ENCODE measurements at regions not wholly inside any gene's neighbourhood (a gene's known extent, or its start where the extent isn't known, plus 50 kb on each side); places are given as distances from the start of the nearest gene placed in this dataset.
"Not testable (repeated sequence)": the region's sequence is repeated elsewhere in the genome, so short reads cannot be mapped to it uniquely, and the experiment has no call there.

DNA sequence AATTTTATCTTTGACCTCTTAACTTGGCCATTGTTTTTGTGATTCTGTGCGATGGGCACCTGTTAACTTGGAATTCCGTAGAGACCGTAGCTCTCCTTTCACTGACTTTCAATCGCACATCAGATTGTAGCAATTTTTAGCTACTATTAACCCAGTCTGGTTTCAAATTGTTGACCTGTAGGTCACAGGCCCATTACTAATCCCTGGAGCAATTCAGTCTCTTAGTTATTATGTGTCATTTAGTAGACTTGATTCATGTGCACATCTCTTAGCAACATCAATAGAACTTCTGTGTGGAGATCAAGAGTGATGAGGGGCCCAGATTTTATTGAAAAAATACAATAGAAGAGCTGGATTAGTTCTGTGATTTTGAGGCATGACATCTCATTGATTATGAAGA lies 549.6 kb upstream of the SLC10A2 start:
- in situ Hi-C loops (cut with HindIII; ENCODE audit: low sequenced_read_pairs), result no loop called here

- in situ Hi-C loops (cut with HindIII; ENCODE audit: low sequenced_read_pairs), result no loop called here
Observed at GRCh38 chr13:103614761-103615160, 548.5 kb upstream of the SLC10A2 start.

GRCh38 chr13:103607995-103608394 lies 541.8 kb upstream of the SLC10A2 start:
- in situ Hi-C loops (cut with HindIII; ENCODE audit: low sequenced_read_pairs), result no loop called here

DNA sequence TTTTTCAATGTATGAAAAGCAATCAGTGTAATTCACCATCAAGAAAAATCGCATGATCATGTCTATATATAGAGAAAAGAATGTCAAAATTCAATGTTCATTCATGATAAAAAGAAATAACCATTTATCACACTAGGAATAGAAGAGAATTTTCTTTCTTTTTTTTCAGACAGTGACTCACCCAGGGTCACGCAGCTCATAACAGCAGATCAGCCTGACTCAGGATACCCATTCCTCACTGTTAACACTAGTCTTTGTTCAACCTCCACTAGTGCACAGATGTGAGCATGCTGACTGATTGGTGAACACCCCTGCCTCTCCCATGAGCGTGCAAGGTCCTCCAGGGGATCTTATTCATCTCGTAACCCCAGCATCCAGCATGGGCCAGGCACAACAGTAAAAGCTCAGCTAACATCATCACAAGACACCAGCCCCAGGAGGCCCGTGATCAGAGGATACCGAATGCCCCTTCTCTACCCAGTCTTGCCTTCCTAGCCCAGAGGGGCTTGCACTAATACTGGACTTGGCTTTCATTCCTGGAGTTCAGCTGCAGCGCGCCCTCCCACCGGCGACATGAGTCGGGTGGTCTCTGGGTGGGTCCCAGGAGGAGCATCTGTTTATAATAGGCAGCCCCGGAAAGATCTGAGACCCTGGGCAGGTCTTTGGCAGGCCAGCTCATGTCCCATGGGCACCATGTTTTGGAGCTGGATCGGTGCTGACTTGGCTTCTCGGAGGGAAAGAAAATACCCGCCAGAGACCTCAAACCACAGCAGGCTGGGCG lies 539.5 kb upstream of the SLC10A2 start:
- in situ Hi-C loops (cut with HindIII; ENCODE audit: low sequenced_read_pairs), result no loop called here

GRCh38 chr13:103599870-103600269 lies 533.7 kb upstream of the SLC10A2 start:
- in situ Hi-C loops (cut with HindIII; ENCODE audit: low sequenced_read_pairs), result not testable (repeated sequence)

DNA sequence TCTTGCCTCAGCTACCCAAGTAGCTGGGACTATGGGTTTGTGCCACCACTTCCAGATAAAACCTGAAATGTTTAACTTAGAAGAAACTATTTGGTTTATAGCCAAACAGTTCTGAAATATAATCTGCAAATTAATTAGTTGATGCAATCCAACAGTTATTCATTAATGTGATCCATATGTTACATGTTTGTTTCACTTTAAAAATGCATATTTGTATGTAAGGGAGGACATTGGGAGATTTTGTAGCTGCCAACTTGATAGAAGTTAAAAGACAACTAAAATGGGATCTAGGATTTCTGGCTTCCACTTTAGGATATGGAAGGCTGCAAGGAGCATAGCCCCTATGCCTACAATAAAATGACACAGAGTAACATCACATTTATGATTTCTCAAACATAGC lies 532.5 kb upstream of the SLC10A2 start:
- in situ Hi-C loops (cut with HindIII; ENCODE audit: low sequenced_read_pairs), result no loop called here

DNA sequence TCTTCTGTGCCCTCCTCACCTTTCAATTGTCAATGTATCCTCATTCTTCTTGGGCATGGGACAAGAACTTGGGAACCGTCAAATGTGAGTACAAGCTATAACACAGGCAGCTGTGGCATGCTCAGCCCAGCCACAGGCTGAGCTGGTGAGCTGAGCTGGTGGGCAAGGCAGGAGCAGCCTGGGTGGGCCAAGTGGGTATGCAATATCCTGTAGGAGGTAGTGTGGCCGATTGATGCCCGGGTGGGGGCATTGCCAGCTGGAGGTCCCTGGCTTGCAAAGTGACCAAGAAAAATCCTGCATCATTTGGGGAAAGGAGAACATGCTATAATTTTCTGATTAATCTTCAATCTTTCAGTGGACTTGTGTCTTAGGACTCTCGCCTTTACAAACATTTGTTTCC lies 507.2 kb upstream of the SLC10A2 start:
- in situ Hi-C loops (cut with HindIII; ENCODE audit: low sequenced_read_pairs), result no loop called here

- in situ Hi-C loops (cut with HindIII; ENCODE audit: low sequenced_read_pairs), result no loop called here
Observed at GRCh38 chr13:103568314-103568713, 502.1 kb upstream of the SLC10A2 start.

DNA sequence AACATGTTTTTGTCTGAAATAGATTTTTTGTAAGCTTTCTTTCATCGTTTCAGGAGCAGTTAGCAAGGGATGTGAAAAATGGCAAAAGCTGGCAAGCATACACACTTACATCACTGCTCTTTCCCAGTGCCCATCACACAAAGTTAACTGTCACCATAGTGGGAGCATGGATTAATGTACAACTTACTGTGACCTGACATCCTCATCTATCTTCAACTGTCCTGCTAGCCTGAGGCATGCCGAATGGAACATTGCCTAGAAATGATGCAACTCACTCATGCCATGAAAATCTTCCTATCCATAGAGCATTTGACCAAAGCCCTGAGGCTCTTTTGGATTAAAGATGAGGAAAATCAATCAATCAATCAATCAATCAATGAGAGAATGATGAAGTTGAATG lies 491.7 kb upstream of the SLC10A2 start:
- in situ Hi-C loops (cut with HindIII; ENCODE audit: low sequenced_read_pairs), result no loop called here

GRCh38 chr13:103556681-103557080 lies 490.5 kb upstream of the SLC10A2 start:
- in situ Hi-C loops (cut with HindIII; ENCODE audit: low sequenced_read_pairs), result no loop called here

DNA sequence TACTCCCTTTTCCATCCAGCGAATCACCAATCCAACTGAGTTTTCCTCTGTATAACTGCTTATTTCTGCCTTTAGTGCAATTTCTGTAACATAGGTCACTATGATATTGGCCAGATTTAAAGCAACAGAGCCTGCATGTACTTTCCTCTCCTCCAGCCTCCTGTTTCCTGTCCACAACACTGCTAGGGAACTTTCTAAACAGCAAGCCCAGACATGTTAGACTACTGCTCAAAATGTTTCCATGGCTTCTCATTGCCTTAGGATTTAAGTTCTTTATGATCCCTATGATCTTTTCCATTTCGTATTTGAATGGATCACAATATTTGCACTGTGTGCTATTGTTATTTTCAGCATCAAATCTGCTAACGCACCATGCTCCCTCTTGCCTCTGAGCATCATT lies 481.7 kb upstream of the SLC10A2 start:
- in situ Hi-C loops (cut with HindIII; ENCODE audit: low sequenced_read_pairs), result no loop called here

DNA sequence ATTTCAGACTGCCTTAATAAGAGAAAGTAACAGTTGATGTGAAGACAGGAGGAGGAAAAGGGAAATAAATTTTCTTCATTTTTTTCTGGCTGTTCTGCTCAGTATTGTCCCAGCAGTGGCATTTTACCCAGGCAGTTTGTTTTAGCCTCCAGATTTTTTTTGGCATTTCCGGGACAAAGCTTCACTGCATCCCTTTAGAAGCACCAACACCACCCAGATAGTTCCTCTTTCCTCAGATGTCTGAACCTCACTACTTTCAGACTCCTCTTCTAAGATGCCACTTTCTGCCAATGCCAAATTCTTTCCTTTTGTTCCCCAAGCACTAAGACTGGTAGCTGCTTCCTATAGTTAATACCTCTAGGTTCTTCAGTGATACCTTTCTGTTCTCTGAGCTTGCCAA lies 480.1 kb upstream of the SLC10A2 start:
- in situ Hi-C loops (cut with HindIII; ENCODE audit: low sequenced_read_pairs), result no loop called here

- in situ Hi-C loops (cut with HindIII; ENCODE audit: low sequenced_read_pairs), result no loop called here
Observed at GRCh38 chr13:103542648-103543047, 476.4 kb upstream of the SLC10A2 start.

GRCh38 chr13:103540382-103540765 lies 474.2 kb upstream of the SLC10A2 start:
- in situ Hi-C loops (cut with HindIII; ENCODE audit: low sequenced_read_pairs), result no loop called here

DNA sequence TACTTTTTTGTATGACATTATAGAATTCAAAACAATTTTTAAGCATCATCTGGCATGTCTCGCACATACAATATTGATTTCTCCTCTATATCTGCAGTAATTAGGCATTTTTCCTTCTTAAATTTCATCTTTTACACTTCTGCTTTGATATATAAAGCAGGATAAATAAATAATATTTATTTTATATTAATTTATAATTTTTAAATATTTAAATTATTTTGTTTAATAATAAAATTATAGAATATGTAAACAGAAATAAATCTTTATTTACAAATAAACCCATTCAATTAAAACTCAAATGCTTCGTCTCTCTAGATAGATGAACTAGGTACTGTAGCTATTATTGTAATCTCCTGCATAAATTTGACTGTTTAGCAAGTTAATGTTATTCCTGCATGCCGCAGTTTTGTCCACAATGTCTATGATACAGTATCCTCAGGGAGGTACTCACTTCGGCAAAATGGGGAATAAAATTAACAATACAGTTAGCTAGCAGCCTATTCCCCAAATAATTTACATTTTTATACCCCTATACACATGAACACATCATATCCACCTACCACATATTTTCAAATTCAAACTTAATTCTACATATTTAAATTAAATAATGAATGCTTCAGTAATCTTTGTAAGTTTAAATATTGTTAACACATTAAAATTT lies 473.6 kb upstream of the SLC10A2 start:
- in situ Hi-C loops (cut with HindIII; ENCODE audit: low sequenced_read_pairs), result loop anchor here (10.0 kb wide), 1 partner anchor 65 kb away; no protein-coding TSS in a partner anchor

DNA sequence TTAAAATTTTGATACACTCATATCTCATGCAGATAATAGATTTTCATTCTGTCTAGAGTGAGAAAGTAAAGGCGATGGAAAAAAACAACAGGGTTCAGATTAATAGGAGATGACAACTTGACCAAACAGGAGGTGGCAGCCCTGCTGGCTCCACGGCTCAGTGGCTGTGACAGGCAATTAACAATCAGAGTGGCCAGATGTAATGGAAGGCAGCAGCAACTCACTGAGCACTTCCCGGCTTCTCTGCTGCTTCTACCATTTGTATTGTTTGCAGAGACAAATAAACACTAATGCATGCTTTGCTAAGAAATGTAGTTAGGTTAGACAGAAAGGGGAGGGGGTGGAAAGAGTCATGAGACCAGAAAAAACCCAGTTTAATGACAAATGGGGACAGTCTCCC lies 473.0 kb upstream of the SLC10A2 start:
- in situ Hi-C loops (cut with HindIII; ENCODE audit: low sequenced_read_pairs), result loop anchor here (10.0 kb wide), 1 partner anchor 64 kb away; no protein-coding TSS in a partner anchor

DNA sequence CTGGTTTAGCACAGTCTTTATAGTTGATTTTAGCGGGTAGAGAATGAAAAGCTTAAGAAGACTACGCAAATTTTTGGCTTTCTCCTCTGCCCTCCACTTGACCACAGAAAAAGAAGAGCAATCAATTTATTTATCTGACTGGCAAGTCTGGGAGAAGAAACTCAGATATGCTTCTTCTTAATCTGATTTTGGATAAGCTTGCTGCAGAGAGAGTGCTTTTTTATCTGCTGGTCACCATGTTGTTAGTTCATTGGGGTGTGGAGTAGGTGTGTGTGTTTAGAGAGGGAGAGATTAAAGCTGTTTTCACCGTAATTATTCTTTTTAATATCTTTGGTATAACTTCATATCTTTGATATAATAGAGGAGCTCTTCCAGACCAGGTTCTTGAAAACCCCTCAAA lies 471.4 kb upstream of the SLC10A2 start:
- in situ Hi-C loops (cut with HindIII; ENCODE audit: low sequenced_read_pairs), result loop anchor here (10.0 kb wide), 1 partner anchor 63 kb away; no protein-coding TSS in a partner anchor

DNA sequence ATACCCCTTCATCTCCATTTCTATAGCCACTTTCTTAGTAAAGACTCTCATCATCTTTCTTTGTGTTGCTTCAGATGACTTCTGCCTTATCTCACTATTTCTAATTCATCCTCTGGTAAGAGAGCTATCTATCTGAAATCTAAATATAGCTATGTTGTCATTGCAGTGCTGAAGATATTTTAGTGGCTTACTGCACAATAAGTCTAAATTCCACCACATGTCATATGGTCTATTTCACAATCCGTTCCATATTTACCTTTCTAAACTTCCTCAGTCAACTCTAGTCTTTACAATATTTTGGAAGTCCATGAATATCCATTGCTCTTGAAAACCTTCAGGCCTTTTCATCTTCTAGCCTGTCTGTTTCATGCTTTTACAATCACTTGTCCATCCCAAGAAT lies 465.1 kb upstream of the SLC10A2 start:
- in situ Hi-C loops (cut with HindIII; ENCODE audit: low sequenced_read_pairs), result loop anchor here (10.0 kb wide), 1 partner anchor 56 kb away; no protein-coding TSS in a partner anchor

DNA sequence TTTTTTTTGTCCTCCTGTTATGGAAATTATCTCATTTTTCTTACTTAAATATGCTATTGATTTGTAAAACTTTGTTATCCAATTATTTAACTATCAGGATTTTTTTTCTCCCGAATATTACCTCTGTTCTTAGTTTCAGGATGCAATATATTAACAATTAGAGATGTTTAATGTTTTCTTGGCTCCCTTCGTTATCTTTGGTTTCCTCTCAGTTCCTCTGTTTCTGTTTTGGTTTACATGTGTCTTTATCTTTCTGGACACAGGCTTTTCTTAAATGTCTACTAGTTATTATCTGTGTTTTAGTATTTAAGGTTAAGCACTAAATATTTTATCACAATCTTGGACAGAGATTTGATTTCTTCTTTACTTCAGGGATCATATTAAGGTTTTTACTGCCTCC lies 462.2 kb upstream of the SLC10A2 start:
- in situ Hi-C loops (cut with HindIII; ENCODE audit: low sequenced_read_pairs), result no loop called here

DNA sequence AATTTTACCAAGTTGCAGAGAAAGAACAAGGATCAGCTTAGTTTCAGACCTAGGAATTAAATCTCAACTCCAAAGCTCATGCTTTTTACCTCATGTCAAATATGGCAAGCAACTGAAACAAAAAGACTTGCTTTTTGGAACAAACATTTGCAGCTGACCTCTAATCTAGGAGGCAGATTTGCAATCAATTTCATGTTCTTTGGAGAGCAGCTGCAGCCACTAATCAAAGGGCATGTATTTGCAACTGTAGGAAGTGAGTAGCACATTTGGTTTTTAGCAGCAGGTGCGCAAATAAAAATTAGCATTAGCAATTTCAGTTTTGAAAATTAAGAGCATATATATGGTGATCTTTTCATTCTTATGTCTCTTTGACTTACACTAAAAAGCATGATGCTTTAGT lies 459.3 kb upstream of the SLC10A2 start:
- in situ Hi-C loops (cut with HindIII; ENCODE audit: low sequenced_read_pairs), result no loop called here

DNA sequence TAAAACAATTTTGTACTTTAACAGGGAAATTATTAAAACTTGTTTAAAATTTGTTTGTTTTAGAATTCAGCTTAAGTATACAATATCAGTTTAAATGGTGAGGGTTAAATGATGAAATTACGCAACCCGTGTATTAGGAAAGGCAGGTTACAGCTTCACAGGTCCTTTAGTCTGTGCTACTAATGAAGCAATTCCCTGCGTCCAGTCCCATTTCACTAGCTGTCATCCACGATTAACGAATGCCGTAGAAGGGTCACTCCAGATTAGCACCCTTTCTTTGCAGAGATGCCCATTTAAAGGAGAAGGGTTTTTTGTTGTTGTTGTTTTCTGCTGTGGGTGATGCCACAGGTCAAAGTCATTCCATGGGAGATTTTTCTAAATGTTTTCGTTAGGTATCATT lies 457.6 kb upstream of the SLC10A2 start:
- in situ Hi-C loops (cut with HindIII; ENCODE audit: low sequenced_read_pairs), result no loop called here

DNA sequence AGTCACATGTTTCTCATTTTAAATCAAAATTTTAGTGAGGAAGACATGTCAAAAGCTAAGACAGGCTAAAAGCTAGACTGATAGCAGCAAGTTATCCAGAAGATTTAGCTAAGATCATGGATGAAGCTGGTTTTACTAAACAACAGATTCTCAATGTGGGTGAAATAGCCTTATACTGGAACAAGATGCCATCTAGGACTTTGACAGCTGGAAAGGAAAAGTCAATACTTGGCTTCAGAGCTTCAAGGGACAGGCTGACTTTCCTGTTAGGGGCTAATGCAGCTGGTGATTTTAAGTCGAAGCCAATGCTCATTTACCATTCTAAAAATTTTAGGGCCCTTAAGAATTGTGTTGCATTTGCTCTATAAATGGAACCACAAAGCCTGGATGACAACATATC lies 455.3 kb upstream of the SLC10A2 start:
- in situ Hi-C loops (cut with HindIII; ENCODE audit: low sequenced_read_pairs), result no loop called here

DNA sequence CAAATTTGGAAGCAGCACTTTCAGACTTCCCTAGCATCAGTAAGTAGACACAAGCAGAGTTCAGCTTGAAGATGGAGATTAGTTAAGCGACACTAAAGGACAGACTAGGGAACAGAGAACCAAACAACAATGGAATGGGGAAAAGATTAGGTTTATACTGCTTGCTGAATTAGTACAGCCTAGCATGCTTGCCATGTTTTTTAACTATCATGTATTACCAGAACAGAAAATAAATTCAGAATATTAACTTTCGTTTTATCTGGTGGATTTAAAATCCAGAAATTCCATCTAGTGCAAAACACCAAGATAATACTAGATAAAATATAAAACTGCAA lies 451.5 kb upstream of the SLC10A2 start:
- in situ Hi-C loops (cut with HindIII; ENCODE audit: low sequenced_read_pairs), result no loop called here

Data from DLD1 (cell line).